Ovary (tissue), 7 donors: ENCODE measurements at regions not wholly inside any gene's neighbourhood (a gene's known extent, or its start where the extent isn't known, plus 50 kb on each side); places are given as distances from the start of the nearest gene placed in this dataset.

Source experiments
- DNase-seq, 5 donors: peaks; one replicate each; pipeline ENCODE4 v3.0.0-alpha.2; 2019 to 2020
- H3K27ac ChIP-seq, 2 donors: fragments of 200-600 bp; one replicate each; pipeline versions ENCODE4 v1.5.1 to v1.8.0; 2019 to 2022
- H3K27me3 ChIP-seq: fragments of 200-600 bp; one replicate; pipeline ENCODE4 v1.8.0; 2022
- H3K36me3 ChIP-seq: fragments of 200-600 bp; sonication (generic); one replicate; pipeline ENCODE4 v1.5.1; 2019
- H3K4me1 ChIP-seq: one replicate; pipeline ENCODE4 v1.8.1; 2013; ENCODE audit warnings: mild to moderate bottlenecking, moderate library complexity; ENCODE audit not compliant: insufficient read depth
- H3K4me3 ChIP-seq: fragments of 200-600 bp; sonication (generic); one replicate; pipeline ENCODE4 v1.5.1; 2017
- H3K9me3 ChIP-seq, 2 donors: fragments of 200-600 bp in 1 of 2; sonication (generic) in 1 of 2; one replicate each; pipeline versions ENCODE4 v1.5.1 to v1.8.1; 2013 to 2019; ENCODE audit warnings: mild to moderate bottlenecking in 1 of 2, moderate library complexity in 1 of 2
- EP300 ChIP-seq: sonication (generic); formaldehyde crosslinking; IDR thresholded peaks from one replicate; pipeline ENCODE4 v1.6.1; 2017; ENCODE audit warnings: antibody characterized with exemption
- POLR2A ChIP-seq: fragments of 450-650 bp; IDR thresholded peaks from one replicate; pipeline ENCODE4 v1.6.1; 2017; ENCODE audit warnings: antibody characterized with exemption, mild to moderate bottlenecking, moderate library complexity
- WGBS, 3 donors: extraction: QIAGEN DNeasy Blood & Tissue Kit in 1 of 3; methylation state at CpG; one replicate each; pipeline versions ENCODE4 v1.1.5 to v1.1.7; 2013 to 2017; 5-methylcytosine and 5-hydroxymethylcytosine counted together
- intact Hi-C, 4 donors: fragments of 100-400 bp; cut with DNase I; formaldehyde crosslinking; loops; one replicate each; pipeline versions ENCODE4 v1.11.0 to v1.15.1; 2022 to 2023
- TF ChIP-seq, protein P1 (sequence below), 3 donors: fragments of 450-650 bp in 2 of 3; fragments of 200-600 bp in 1 of 3; IDR thresholded peaks; one replicate each; pipeline versions ENCODE4 v1.5.1 to v1.8.0; 2016 to 2022; ENCODE audit warnings: antibody characterized with exemption in 3 of 3, mild to moderate bottlenecking in 1 of 3
- donor health status: DM: no; HTN: no; CAD: no; lungs with moderate emphysema.
- donor health status: DM: no; HTN: no; CAD: no.
- donor health status: Bipolar disorder and iron deficiency.
- donor health status: DM: no; HTN: no; CAD: no.
- donor health status: DM: yes; HTN: yes; CAD: no.

DNA sequence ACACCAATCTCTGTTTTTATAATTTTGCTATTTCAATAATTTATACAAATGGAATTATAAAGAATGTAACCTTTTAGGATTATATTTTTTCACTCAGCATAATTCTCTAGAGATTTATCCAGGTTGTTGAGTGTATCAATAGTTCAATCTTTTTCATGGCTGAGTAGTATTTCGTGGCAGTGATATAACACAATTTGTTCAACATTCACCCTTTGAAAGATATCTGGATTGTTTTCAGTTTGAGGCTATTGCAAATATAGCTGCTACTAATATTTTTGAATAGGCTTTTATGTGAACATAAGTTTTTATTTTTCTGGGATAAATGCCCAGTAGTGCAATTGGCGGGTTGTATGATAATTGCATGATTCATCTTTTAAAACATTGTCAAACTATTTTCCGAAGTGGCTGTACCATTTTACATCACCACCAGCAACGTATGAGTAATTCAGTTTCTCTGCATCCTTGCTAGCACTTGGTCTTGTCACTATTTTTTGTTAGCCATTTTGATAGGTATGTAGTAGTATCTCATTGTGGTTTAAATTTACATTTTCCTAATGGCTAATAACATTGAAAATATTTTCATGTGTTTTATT, 55.6 kb upstream of the ABCD3 start:
- no peak overlapping the region for H3K27ac ChIP-seq
- H3K4me3 ChIP-seq = no peak overlapping the region
- no peak for DNase-seq
- 67 to 75% (median 74%) methylated on average over 4 of the region's 4 CpGs for WGBS, 3 donors
- no peaks in the 10 kb centered on the region for H3K9me3 ChIP-seq
- intact Hi-C loops = no loop called here
- H3K36me3 ChIP-seq = no peaks in the 10 kb centered on the region
- TF ChIP-seq POLR2A (no peak), EP300 (no peak)
- TF ChIP-seq, protein P1, sequence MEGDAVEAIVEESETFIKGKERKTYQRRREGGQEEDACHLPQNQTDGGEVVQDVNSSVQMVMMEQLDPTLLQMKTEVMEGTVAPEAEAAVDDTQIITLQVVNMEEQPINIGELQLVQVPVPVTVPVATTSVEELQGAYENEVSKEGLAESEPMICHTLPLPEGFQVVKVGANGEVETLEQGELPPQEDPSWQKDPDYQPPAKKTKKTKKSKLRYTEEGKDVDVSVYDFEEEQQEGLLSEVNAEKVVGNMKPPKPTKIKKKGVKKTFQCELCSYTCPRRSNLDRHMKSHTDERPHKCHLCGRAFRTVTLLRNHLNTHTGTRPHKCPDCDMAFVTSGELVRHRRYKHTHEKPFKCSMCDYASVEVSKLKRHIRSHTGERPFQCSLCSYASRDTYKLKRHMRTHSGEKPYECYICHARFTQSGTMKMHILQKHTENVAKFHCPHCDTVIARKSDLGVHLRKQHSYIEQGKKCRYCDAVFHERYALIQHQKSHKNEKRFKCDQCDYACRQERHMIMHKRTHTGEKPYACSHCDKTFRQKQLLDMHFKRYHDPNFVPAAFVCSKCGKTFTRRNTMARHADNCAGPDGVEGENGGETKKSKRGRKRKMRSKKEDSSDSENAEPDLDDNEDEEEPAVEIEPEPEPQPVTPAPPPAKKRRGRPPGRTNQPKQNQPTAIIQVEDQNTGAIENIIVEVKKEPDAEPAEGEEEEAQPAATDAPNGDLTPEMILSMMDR (IDR thresholded peaks at IDR 0.05) = no peak
- H3K4me1 ChIP-seq = no peaks in the 10 kb centered on the region
- no peaks in the 10 kb centered on the region for H3K27me3 ChIP-seq

GRCh38 chr1:94358630-94359599, 59.3 kb upstream of the ABCD3 start:
- 84 to 88% (median 87%) methylated on average over 10 of the region's 10 CpGs for WGBS, 3 donors
- no peak for TF ChIP-seq POLR2A
- TF ChIP-seq EP300 = no peak

GRCh38 chr1:94357661-94358060, 60.5 kb upstream of the ABCD3 start:
- H3K4me3 ChIP-seq = no peak overlapping the region
- H3K36me3 ChIP-seq = no peaks in the 10 kb centered on the region
- intact Hi-C loops = no loop called here
- H3K27me3 ChIP-seq = no peaks in the 10 kb centered on the region
- no peak overlapping the region for H3K27ac ChIP-seq
- no peaks in the 10 kb centered on the region for H3K4me1 ChIP-seq
- TF ChIP-seq, protein P1 (IDR thresholded peaks at IDR 0.05) = no peak
- no peak for TF ChIP-seq EP300
- TF ChIP-seq POLR2A = no peak
- H3K9me3 ChIP-seq = no peaks in the 10 kb centered on the region
- WGBS, 3 donors = 90 to 93% (median 92%) methylated on average over 5 of the region's 5 CpGs
- DNase-seq = no peak

More at GRCh38 chr1:94358630-94359599, 59.3 kb upstream of the ABCD3 start:
- Histone ChIP-seq H3K36me3 (no peaks in the 10 kb centered on the region), H3K4me1 (no peaks in the 10 kb centered on the region), H3K27me3 (no peaks in the 10 kb centered on the region), H3K9me3 (no peaks in the 10 kb centered on the region), H3K27ac (no peak overlapping the region), H3K4me3 (no peak overlapping the region)
- intact Hi-C loops = no loop called here
- DNase-seq = no peak

DNA sequence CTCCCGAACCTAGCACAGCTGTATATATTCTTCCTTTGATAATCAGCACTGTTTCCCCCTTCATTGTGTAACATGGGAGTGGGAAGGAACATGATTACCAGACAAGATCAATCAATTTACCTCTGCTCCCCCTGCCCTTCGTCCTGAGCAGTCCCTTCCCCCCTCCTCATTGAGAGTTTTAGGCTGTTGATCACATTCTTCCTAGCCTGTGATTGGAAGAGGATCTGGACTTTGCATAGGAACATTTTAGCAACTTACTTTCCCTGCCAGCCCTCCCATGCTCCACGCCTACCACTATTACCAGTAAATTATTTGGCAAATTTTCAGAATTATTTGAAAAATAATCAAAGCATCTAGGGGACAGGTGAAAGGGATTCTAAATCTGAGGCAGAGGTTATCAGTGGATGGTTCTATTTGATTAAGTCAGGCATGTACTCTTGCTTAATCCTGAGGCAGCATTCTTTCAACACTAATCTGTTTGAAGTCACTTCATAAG, 62.7 kb upstream of the ABCD3 start:
- no peaks in the 10 kb centered on the region for H3K4me1 ChIP-seq
- no peaks in the 10 kb centered on the region for H3K9me3 ChIP-seq
- H3K27ac ChIP-seq = no peak overlapping the region
- DNase-seq = no peak
- H3K4me3 ChIP-seq = no peak overlapping the region
- TF ChIP-seq EP300 (no peak), POLR2A (no peak)
- TF ChIP-seq, protein P1 (IDR thresholded peaks at IDR 0.05) = no peak
- 31 to 42% (median 34%) methylated on average over 3 of the region's 3 CpGs for WGBS, 3 donors
- no peaks in the 10 kb centered on the region for H3K27me3 ChIP-seq
- no peaks in the 10 kb centered on the region for H3K36me3 ChIP-seq
- intact Hi-C loops = no loop called here
